Stomach (tissue), 8 donors: ENCODE measurements at regions not wholly inside any gene's neighbourhood (a gene's known extent, or its start where the extent isn't known, plus 50 kb on each side); places are given as distances from the start of the nearest gene placed in this dataset.

Experiments used
- DNase-seq, 2 donors: peaks; one replicate each; pipeline versions ENCODE4 v3.0.0 to v3.0.0-alpha.2; 2013 to 2019
- H3K27ac ChIP-seq, 5 donors: fragments of 200-600 bp in 4 of 5; sonication (generic) in 4 of 5; one replicate each; pipeline ENCODE4 v1.5.1; 2013 to 2019; ENCODE audit warnings: mild to moderate bottlenecking in 1 of 5, moderate library complexity in 1 of 5
- H3K27me3 ChIP-seq, 3 donors: fragments of 200-600 bp; sonication (generic); one replicate each; pipeline ENCODE4 v1.5.1; 2017 to 2019; ENCODE audit warnings: mixed run types in 1 of 3
- H3K36me3 ChIP-seq, 4 donors: fragments of 200-600 bp; sonication (generic); 1 replicate in 3 of 4; 2 replicates in 1 of 4; pipeline ENCODE4 v1.5.1; 2016 to 2019
- H3K4me1 ChIP-seq, 4 donors: fragments of 200-600 bp; sonication (generic); one replicate each; pipeline ENCODE4 v1.5.1; 2016 to 2019
- H3K4me3 ChIP-seq, 4 donors: fragments of 200-600 bp; sonication (generic) in 3 of 4; one replicate each; pipeline ENCODE4 v1.5.1; 2016 to 2019; ENCODE audit warnings: mild to moderate bottlenecking in 1 of 4
- H3K9me3 ChIP-seq, 4 donors: fragments of 200-600 bp; sonication (generic); one replicate each; pipeline ENCODE4 v1.5.1; 2016 to 2019
- CTCF ChIP-seq, 7 experiments: fragments of 450-650 bp in 4 of 7; fragments of 200-600 bp in 3 of 7; sonication (generic) in 3 of 7; IDR thresholded peaks; one replicate each; pipeline ENCODE4 v1.5.1; 2016 to 2019; ENCODE audit warnings: antibody characterized with exemption in 7 of 7, control low read depth in 2 of 7, mild to moderate bottlenecking in 1 of 7
- EP300 ChIP-seq: sonication (generic); formaldehyde crosslinking; IDR thresholded peaks from one replicate; pipeline ENCODE4 v1.6.1; 2017; ENCODE audit warnings: antibody characterized with exemption
- POLR2A ChIP-seq, 4 donors: fragments of 450-650 bp; IDR thresholded peaks; one replicate each; pipeline ENCODE4 v1.6.1; 2016; ENCODE audit warnings: antibody characterized with exemption in 4 of 4, control low read depth in 2 of 4, mild to moderate bottlenecking in 1 of 4, moderate library complexity in 1 of 4
- POLR2AphosphoS5 ChIP-seq, 3 donors: sonication (generic); formaldehyde crosslinking; IDR thresholded peaks; one replicate each; pipeline ENCODE4 v1.6.1; 2016; ENCODE audit warnings: antibody characterized with exemption in 3 of 3
- WGBS, 5 donors: extraction: QIAGEN DNeasy Blood & Tissue Kit in 3 of 5; methylation state at CpG; one replicate each; pipeline versions ENCODE4 v1.1.5 to v1.1.7; 2013 to 2018; 5-methylcytosine and 5-hydroxymethylcytosine counted together
- intact Hi-C: fragments of 100-400 bp; cut with DNase I; formaldehyde crosslinking; loops from one replicate; pipeline ENCODE4 v1.15.1; 2023; ENCODE audit warnings: low total_unique reads
- donor health status: healthy with polysubstance abuse.
- donor health status: Bipolar disorder and iron deficiency.
- donor health status: healthy.

GRCh38 chr2:18336975-18337374, 223.5 kb downstream of the RDH14 start:
- intact Hi-C loops: no loop called here
- TF ChIP-seq CTCF (IDR thresholded peaks at IDR 0.05) (no peak), EP300 (no peak), POLR2AphosphoS5 (IDR thresholded peaks at IDR 0.05) (no peak), POLR2A (IDR thresholded peaks at IDR 0.05) (no peak)

GRCh38 chr2:18332477-18332876, 228.0 kb downstream of the RDH14 start:
- Histone ChIP-seq H3K4me1 (no peaks in the 10 kb centered on the region), H3K4me3 (no peak overlapping the region), H3K36me3 (no peaks in the 10 kb centered on the region), H3K9me3 (no peaks in the 10 kb centered on the region), H3K27ac (no peak overlapping the region), H3K27me3 (no peaks in the 10 kb centered on the region)
- 76 to 97% (median 88%) methylated on average over 5 to 6 of the region's 6 CpGs for WGBS, 5 donors
- intact Hi-C loops: no loop called here
- no peak for DNase-seq
- no peak for TF ChIP-seq POLR2A (IDR thresholded peaks at IDR 0.05)
- TF ChIP-seq CTCF (IDR thresholded peaks at IDR 0.05): no peak
- TF ChIP-seq EP300: no peak
- TF ChIP-seq POLR2AphosphoS5 (IDR thresholded peaks at IDR 0.05): no peak

More at GRCh38 chr2:18336975-18337374, 223.5 kb downstream of the RDH14 start:
- no peak overlapping the region for H3K27ac ChIP-seq
- H3K4me3 ChIP-seq: no peak overlapping the region
- no peaks in the 10 kb centered on the region for H3K36me3 ChIP-seq
- WGBS, 5 donors: 42 to 47% (median 45%) methylated on average over 2 of the region's 2 CpGs
- no peak for DNase-seq
- no peaks in the 10 kb centered on the region for H3K9me3 ChIP-seq
- no peaks in the 10 kb centered on the region for H3K27me3 ChIP-seq
- H3K4me1 ChIP-seq: no peaks in the 10 kb centered on the region

- WGBS, 5 donors: 65 to 73% (median 72%) methylated on average over 5 of the region's 5 CpGs
- Histone ChIP-seq H3K4me1 (no peaks in the 10 kb centered on the region), H3K27ac (no peak overlapping the region), H3K36me3 (no peaks in the 10 kb centered on the region), H3K9me3 (no peaks in the 10 kb centered on the region), H3K4me3 (no peak overlapping the region), H3K27me3 (no peaks in the 10 kb centered on the region)
- intact Hi-C loops: no loop called here
- no peak for TF ChIP-seq CTCF (IDR thresholded peaks at IDR 0.05)
- no peak for DNase-seq
These were observed 235.3 kb downstream of the RDH14 start for GRCh38 chr2:18325118-18325517.

- no peak for DNase-seq
- Histone ChIP-seq H3K4me3 (no peak overlapping the region), H3K27me3 (no peaks in the 10 kb centered on the region), H3K27ac (no peak overlapping the region), H3K4me1 (no peaks in the 10 kb centered on the region), H3K9me3 (no peaks in the 10 kb centered on the region), H3K36me3 (no peaks in the 10 kb centered on the region)
- intact Hi-C loops: no loop called here
- TF ChIP-seq POLR2AphosphoS5 (IDR thresholded peaks at IDR 0.05) (no peak), CTCF (IDR thresholded peaks at IDR 0.05) (no peak)
These were observed 240.5 kb downstream of the RDH14 start for GRCh38 chr2:18319987-18320386.

- H3K36me3 ChIP-seq: no peaks in the 10 kb centered on the region
- no peak overlapping the region for H3K27ac ChIP-seq
- no peak overlapping the region for H3K4me3 ChIP-seq
- DNase-seq: no peak
- H3K27me3 ChIP-seq: no peaks in the 10 kb centered on the region
- TF ChIP-seq POLR2A (IDR thresholded peaks at IDR 0.05) (no peak), CTCF (IDR thresholded peaks at IDR 0.05) (no peak), POLR2AphosphoS5 (IDR thresholded peaks at IDR 0.05) (no peak), EP300 (no peak)
- H3K4me1 ChIP-seq: peaks cover 0 to 2% (median under 1%) of the 10 kb centered on the region in 4 donors
- intact Hi-C loops: no loop called here
- no peaks in the 10 kb centered on the region for H3K9me3 ChIP-seq
- 45 to 60% (median 47%) methylated on average over 2 of the region's 2 CpGs for WGBS, 5 donors
These were observed 243.4 kb downstream of the RDH14 start for GRCh38 chr2:18317017-18317416.
